ENCODE measurements at regions not wholly inside any gene's neighbourhood (a gene's known extent, or its start where the extent isn't known, plus 50 kb on each side); places are given as distances from the start of the nearest gene placed in this dataset.
"Not testable (repeated sequence)": the region's sequence is repeated elsewhere in the genome, so short reads cannot be mapped to it uniquely, and the experiment has no call there.

DNA sequence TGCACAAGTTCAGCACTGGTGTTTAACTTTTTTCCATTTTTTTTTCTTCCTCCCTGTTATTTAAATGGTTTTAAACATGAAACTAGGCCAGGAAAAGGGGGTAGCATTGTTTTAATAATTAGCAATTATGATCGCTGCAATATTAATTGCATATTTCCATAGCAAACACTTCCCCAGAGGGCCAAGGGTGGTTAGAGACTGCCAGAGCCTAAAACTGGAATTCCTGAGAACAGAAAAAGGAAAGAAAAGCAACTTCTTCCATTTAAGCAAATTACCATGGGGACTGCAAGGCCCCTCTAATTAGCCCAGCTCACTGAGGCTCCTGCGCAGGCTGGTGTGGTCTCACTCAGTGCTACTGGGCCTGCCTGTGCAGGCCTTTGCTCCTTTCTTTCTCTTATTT lies 201.5 kb downstream of the SMAD2 start:
- no peak for DNase-seq (ENCODE audit: low spot score)

DNA sequence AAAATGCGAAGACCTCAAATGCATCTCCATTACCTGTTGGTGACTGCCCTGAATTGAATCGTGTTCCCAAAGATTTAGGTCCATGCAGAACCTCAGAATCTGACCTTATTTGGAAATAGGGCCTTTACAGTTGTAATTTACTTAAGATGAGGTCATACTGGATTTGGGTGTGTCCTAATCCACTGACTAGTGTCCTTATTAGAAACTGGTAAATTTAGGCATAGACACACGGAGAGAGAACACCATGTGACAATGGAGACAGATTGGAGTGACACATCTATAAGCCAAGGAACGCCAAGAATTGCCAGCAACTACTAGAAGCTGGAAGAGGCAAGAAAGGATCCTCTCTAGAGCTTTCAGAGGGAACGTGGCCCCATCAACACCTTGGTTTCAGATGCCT lies 203.1 kb downstream of the SMAD2 start:
- DNase-seq (ENCODE audit: low spot score), result no peak

DNA sequence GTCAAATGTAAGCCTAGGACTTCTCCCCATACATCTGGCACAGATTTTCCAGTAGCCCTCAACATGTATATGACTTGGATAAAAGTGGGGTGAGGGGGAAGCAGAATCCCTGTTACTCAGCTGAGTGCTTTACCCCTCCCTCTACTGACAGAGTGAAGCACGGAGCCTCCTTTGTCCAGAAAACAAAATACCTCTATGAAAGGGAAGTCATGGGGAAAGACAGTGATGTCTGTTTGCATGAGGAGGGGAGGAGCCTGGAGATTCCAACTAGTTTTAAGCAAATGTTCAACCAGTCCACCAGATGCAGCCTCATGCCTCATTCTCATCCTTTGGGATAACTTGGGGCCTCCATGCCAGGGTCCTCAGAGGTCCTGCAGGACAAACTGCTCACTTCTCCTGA lies 203.9 kb downstream of the SMAD2 start:
- no peak for DNase-seq (ENCODE audit: low spot score)

DNA sequence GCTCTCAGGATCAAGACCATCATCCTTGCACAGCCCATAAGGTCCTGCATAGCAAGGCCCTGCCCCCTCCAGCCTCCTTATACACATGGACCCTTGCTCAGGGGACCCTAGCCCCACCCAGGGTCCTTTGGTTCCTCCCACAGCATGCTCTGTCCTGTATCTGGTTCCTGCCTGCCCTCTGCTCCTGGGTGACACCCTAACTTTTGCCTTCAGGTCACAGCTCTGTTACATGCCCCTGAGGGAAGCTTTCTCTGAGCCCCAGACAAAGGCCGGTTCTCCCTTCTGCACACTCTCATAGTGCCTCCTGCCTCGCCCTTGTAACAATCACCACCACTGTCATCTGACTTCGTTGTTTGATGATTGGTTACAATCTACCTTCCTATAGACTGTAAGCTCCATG lies 204.8 kb downstream of the SMAD2 start:
- no peak for DNase-seq (ENCODE audit: low spot score)

DNA sequence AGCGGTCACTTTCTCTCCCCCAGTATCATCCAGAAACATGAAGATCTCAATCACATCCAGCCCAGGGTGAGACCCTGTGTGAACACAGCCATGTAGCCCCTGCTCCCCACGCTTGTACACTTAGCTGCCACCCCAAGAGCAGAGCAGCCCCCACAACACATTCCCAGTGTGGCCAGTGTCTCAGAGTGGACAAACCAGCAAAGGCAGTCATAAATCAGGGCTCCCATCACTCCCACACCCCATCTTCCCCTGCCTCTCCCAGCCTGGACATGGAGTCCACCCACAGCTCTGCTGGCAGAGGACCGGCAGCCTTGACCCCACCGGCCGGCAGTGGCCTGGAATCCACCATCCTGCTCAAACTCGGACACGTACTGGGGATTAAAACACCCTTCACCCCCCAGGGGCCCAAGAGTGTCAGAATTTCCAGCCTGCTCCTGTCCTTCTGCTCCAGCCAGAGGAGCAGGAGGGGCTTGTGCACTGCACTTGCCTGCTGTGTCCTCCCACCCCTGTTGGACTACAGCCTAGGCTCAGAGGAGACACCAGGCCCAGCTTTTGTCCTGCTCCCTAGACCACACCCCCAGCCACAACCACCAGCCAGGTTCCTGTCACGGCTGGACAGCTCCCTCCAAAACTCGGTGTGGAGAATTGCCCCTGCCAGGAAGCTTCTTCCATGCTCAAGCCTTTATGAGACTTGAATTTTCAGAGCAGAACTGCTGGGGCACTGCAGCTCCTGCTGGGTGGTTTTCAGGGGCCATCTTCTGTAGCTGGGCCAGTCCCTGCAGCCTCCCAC lies 206.1 kb downstream of the SMAD2 start:
- DNase-seq (ENCODE audit: low spot score), result no peak

DNA sequence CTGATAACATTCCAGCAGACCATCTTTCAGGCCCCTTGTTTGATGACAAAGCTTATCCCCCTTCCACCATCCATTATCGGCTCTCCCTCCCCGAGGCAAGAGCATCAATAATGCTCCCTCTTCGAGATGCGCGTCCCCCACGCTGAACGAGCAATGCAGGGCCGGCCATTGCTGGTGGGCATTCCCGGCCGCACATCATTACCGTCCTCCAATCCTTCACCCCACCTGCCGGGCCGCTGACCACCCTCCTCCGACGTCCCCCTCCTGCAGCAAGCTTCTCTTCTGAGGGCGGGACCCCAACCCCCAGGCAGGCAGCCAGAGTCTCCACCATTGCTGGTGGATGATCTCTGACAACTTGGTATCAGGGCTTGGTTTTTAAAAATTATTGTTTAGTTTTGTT lies 208.6 kb downstream of the SMAD2 start:
- no peak for DNase-seq (ENCODE audit: low spot score)

DNA sequence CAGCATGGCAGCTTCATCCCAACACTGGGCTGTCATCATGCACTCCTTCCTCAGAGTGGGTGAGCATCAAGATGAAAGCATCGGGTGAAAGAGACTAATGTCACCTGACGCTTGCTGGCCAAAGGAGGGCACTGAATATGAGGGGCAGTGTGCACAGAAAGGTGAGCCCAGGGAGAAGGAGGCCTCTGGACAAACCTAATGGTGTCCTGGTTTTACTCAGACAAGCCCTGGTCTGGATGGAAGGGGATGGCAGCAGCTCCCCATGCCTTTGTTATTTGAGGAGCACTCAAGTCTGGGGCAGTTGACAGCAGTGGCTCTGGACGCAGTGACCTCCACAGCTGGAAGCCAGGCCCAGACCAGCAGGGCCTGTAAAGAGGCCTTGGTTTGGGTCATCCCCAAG lies 209.7 kb downstream of the SMAD2 start:
- no peak for DNase-seq (ENCODE audit: low spot score)

DNA sequence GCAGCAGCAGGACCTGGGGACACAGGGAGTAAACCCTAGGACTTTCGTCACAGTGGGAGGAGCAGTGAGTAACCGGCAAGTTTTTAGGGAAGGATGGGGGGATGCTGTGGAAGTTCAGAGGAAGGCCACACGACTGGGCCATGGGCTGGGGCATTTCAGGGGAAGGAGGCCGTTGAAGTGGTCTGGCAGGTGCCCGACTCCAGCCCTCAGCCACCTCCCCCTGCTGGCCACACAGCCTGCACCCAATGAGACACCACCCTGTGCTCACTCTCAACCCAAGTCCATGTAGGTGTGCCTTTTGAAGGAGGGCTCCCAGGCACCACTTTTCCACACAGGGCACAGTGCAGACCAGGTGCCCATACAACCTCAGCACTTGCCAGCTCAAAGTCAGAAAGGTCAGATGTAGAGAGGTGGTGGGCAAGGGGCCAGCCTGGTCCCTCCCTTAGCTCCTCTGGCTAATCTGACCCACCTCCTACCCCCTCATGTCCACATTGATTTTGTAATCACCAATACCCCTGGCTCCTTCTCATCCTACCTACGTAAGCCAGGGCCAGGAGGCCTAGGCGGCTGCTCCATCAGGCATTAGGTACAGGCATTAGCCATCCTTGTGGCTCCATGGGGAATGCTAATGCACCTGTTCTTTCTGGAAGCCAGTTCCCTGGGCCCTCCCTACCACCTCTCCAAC lies 211.2 kb downstream of the SMAD2 start:
- no peak for DNase-seq (ENCODE audit: low spot score)

DNA sequence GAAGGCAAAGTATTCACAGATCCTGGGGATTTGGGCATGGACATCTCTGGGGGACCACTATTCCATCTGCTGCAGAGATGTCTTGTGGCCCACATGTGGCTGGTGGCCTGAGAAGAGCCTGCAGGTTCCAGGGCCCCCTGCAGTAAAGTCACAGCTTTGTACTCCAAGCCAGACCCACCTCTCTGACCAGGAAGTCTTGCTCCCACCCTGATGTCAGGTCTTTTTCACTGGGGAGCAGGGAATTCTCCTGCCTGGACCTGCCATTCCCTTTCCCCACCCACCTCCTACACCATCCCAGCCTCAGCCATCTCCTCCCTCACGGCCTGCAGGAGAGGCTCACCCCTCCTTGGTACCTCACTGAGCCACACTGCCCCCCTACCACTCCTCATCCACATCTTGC lies 211.8 kb downstream of the SMAD2 start:
- DNase-seq (ENCODE audit: low spot score), result no peak

DNA sequence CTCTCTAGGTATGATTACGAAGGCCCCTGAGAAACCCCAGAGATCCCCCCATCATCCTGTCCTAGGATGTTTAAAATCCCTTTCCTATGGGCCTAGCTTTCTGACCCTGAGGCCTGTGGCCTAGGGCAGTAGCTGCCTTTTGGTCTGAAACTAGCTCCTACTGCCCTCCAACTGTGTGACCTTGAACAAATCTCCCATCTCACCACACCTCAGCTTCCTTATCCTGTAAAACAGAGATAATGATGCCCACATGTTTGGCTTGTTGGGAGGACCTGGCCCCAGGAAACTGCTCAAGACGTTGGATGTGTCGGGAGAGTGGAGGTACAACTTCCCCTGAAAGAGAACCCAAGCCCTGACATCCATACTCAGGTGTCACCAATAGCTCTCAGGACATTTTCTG lies 213.2 kb downstream of the SMAD2 start:
- no peak for DNase-seq (ENCODE audit: low spot score)

DNA sequence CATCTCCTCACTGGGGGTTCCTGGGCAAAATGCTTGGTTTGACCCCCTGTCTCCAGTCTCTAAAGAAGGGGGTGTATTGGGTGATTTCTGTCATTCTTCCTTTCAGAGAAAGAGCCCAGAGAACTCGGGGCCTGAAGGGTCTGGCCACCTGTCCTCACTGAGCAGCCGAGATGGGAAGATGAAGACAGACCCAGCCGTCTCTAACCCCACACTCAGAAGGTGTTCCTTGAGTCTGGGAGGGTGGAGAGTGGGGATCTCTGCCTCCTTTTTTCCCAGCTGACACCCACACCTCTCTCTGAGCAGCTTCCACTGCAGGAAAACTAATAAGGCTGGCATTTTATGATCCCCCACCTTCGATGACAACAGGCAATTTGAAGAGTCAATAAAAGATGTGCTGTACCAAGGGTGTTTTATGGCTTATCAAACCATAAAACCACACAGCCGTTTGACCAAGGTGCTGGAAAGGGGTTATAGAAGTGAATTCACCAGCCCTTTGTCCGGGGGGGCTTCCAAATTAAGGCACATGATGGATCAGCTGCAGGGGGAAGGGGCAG lies 213.8 kb downstream of the SMAD2 start:
- no peak for DNase-seq (ENCODE audit: low spot score)

DNA sequence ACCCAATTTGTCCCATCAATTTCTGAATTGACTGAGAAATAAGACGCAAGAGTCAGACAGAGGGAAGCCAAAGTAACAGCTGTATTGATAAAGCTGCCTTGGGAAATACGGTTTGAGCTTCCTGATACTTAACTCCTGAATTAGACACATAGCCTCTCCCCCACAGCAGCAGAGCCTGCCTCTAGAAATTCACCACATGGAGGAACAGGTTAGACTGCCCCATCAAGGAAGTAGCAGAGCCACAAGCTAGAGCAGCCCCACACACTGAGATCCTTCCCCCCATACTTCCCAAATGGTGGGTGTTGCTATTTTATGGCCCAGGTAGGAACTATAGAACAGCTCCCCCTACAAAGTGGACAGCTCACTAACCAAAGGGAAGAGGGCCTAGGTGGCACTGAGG lies 220.0 kb downstream of the SMAD2 start:
- DNase-seq (ENCODE audit: low spot score), result no peak

DNA sequence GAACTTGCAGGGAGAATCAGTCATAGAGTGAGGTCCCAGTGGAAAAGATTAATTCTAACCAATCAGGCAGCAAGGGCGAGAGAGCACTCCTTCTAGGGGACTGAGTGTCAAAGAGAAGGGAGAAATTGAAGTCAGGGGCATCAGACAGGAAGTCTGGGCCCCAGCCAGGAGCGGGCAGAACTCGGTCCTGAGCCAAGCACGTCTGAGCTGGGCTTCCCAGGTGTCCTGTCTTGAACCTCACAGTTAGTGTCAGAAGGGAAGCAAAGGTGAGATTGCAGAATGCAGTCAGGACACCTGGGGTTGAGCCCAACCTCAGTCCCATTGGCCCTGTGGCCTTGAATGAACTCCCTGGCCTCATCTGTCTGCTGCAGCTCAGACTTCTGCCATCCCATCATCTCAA lies 220.9 kb downstream of the SMAD2 start:
- no peak for DNase-seq (ENCODE audit: low spot score)

DNA sequence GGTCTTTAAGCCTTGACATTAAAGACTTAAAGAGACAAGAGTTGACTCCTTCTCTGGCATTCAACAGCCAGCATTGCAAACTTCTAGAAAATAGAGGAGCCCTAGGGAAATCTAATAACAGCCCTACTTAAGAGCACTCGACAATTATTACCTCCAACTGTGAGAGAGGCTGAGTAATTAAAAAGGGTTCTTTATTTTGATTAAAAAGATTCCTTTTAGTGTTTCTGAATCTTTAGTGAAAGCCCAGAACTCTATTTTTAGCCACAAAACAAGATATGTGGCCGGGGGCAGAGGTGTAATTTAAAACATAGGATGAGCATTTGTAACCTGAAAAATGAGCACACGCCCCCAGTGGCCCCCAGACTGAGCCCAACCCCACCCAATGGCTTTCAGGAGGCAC lies 222.3 kb downstream of the SMAD2 start:
- no peak for DNase-seq (ENCODE audit: low spot score)

DNA sequence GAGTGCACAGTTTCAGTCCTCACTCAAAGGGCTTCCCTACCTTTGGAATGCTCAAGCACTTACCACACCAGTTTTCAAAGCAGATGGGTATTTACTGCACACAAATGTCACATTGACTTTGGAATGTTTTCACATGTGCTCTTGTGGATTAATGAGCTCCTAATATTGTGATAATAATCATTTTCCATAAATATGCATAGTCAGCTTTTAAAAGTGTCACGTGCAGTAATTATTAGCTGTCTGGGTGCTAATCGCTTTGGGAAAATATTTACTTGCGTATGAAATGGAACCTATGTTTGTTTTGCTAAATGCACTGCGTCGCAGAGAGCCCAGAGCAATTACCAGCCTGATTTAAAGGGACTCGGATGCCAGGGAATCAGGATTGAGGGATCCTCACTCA lies 229.3 kb downstream of the SMAD2 start:
- DNase-seq (ENCODE audit: low spot score), result no peak

DNA sequence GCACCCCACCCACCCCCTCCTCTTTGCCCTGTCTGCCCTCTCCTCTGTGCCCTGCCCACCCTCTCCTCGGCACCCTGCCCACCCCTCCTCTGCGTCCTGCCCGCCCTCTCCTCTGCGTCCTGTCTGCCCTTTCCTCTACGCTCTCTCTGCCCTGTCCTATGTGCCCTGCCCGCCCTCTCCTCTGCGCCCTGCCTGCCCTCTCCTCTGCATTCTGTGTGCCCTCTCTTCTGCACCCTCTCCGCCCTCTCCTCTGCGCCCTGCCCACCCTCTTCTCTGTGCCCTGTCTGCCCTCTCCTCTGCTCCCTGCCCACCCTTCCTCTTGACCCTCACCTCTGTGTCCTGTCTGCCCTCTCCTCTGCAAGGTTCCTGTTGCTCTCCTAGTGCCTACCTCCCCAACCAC lies 233.6 kb downstream of the SMAD2 start:
- no peak for DNase-seq (ENCODE audit: low spot score)

DNA sequence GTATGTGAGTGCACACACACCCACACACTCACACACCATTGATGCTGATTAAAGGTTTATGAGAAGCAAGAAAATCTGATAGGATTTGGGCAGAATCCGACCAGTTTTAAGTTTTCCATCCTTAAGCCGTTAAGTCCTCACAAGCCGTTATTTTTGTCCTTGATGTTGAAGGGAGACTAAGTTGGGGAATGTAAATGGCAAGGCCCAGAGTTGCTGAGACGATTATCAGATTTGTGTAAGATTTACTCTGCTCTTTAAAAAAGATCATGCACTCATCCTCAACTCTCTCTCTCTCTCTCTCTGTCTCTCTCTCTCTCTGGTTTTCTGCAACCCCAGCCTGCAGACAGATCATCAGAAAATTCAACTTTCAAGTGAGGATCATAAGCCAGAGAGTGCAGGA lies 238.8 kb downstream of the SMAD2 start:
- no peak for DNase-seq (ENCODE audit: low spot score)

DNA sequence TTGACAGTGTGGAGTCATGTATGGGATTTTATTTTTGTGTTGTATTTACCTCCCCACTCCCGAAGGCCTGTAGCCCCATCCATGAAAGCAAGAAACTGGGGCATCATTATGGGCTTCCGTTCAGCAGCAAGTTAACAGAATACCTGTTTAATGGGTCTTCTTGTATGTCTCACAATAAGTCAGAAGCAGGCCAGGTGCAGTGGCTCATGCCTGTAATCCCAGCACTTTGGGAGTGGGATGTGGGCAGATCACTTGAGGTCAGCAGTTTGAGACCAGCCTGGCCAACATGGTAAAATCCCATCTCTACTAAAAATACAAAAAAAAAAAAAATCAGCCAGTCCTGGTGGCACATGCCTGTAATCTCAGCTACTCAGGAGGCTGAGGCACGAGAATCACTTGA lies 239.7 kb downstream of the SMAD2 start:
- not testable (repeated sequence) for DNase-seq (ENCODE audit: low spot score)

DNA sequence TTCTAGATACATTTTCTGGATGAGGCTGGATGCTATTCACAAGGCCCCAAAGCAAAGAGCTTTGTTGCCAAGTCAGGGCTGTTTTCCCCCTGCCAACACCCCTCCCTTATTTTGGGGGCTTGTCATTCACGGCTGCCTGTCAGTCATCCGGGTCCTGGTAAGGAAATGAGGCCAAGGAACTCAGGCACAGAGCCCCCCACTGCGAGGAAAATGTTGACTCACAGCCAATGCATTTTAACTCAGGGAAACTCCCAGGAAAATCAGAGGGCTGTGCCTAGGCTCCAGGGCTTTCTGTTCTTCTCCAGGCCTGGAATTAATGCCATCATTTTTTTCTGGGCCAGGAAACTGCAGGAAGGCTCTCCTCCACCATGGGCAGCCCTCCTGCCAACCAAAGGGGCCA lies 241.1 kb downstream of the SMAD2 start:
- DNase-seq (ENCODE audit: low spot score), result no peak

DNA sequence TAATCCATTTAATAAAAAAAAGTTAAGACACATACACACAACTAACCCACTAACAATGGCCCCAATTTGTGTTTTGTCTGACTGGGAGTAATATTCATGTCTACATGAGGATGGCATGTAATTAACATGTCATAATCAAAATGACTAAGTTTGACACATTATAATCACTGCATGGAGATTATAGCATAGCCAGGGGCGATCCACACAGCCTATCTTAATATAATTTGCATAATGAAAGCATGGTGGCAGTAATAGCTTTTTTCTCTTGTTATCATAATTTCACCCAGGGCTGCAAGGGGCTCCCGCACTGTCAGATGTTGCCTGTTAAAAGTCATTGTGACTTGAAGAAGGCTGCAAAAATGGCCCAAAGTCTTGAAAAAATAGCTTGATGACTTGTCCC lies 243.7 kb downstream of the SMAD2 start:
- no peak for DNase-seq (ENCODE audit: low spot score)

DNA sequence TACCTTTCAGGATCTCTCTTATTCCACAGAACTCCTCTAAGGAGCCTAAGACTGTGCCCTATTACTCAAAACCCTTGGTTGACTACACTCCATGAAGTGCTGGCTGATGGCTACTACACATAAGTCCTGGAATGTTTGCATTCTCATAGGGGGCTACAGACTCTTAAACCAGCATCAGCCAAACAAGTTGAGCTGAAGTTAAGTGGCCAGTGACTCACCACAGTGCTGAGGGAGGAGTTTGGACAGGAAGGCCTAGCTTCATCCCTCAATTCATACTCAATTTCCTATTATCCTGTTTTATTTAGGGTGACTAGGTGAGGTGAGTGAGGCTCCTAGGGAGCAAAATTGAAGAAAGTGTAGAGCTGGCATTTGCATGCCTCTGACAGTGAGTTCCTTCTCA lies 246.7 kb downstream of the SMAD2 start:
- no peak for DNase-seq (ENCODE audit: low spot score)

DNA sequence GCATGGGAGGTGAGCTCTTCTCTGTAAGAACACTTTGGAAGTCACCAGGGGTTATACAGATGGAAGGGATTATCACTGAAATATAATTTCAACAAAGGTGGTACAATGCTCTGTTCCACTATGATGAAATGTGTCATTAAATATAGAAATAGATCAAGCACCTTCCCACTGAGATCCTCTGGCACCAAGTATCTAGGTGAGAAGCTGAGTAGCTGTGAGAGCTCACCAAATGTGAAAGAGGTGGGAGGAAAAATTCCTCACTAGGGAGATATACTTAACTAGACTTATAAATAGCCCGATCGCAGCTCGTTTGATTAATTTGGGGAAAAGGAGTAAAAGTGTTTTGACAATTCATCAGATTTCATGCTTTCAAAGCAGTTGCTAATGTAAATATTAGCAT lies 247.6 kb downstream of the SMAD2 start:
- DNase-seq (ENCODE audit: low spot score), result no peak

DNA sequence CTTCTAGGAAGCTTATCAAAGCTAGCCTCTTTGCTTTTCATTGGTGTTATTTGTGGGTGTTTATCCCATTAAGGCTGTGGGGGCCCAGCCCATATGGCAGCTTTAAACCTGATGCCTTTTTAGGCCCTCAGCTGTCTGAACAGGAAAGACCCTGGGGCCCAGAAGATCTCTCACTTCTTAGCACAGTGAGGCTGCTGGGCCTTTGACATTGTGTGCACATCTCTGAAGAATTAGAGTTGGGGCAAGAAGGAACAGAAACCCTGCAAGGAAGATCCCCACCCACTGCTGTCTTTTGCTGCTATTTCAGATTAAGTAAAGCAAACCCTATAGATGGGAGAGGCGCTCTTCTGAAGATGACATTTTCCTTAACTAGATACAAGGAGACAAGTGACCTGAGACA lies 250.0 kb downstream of the SMAD2 start:
- no peak for DNase-seq (ENCODE audit: low spot score)

DNA sequence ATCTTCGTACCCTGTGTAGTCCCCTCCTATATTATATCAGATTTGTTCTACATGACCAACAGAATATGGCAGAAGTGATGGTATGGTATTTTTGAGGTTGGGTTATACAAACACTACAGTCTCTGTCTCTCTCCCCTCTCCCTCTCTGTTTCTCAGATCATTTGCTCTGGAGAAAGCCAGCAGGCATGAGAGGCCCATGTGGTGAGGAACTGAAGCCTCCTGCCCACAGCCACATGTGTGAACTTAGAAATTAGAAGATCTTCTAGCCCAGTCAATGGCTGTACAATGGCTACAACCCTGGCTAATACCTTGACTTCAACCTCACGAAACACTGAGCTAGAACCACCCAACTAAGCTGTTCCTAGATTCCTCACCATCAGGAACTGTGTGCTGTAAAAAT lies 250.6 kb downstream of the SMAD2 start:
- no peak for DNase-seq (ENCODE audit: low spot score)
